Superior temporal gyrus (tissue), 1 donor: ENCODE measurements at regions not wholly inside any gene's neighbourhood (a gene's known extent, or its start where the extent isn't known, plus 50 kb on each side); places are given as distances from the start of the nearest gene placed in this dataset.
"Not testable (repeated sequence)": the region's sequence is repeated elsewhere in the genome, so short reads cannot be mapped to it uniquely, and the experiment has no call there.

ENCODE experiments used
- DNase-seq: peaks from one replicate; pipeline ENCODE4 v3.0.0-alpha.2; 2016; ENCODE audit errors: extremely low spot score

GRCh38 chr6:112401083-112401482, 54.0 kb downstream of the RFPL4B start:
- DNase-seq, result no peak

GRCh38 chr6:112407101-112407590, 60.0 kb downstream of the RFPL4B start:
- DNase-seq, result no peak

- DNase-seq, result no peak
These were observed 61.4 kb downstream of the RFPL4B start for GRCh38 chr6:112408522-112408921.

GRCh38 chr6:112409311-112409710, 62.2 kb downstream of the RFPL4B start:
- DNase-seq, result no peak

GRCh38 chr6:112413780-112414179, 66.7 kb downstream of the RFPL4B start:
- no peak for DNase-seq

- no peak for DNase-seq
These were observed 68.2 kb downstream of the RFPL4B start for GRCh38 chr6:112415366-112415765.

GRCh38 chr6:112416866-112417265, 69.7 kb downstream of the RFPL4B start:
- no peak for DNase-seq

GRCh38 chr6:112427011-112427410, 79.9 kb downstream of the RFPL4B start:
- DNase-seq, result not testable (repeated sequence)

- no peak for DNase-seq
These were observed 80.4 kb downstream of the RFPL4B start for GRCh38 chr6:112427499-112427898.

GRCh38 chr6:112428477-112428876, 81.3 kb downstream of the RFPL4B start:
- no peak for DNase-seq

- no peak for DNase-seq
These were observed 82.1 kb downstream of the RFPL4B start for GRCh38 chr6:112429226-112429625.

GRCh38 chr6:112431803-112432202, 84.7 kb downstream of the RFPL4B start:
- DNase-seq, result no peak

GRCh38 chr6:112432853-112433252, 85.7 kb downstream of the RFPL4B start:
- DNase-seq, result no peak

- DNase-seq, result no peak
These were observed 86.3 kb downstream of the RFPL4B start for GRCh38 chr6:112433457-112433856.

- DNase-seq, result no peak
These were observed 87.8 kb downstream of the RFPL4B start for GRCh38 chr6:112434896-112435435.

- DNase-seq, result no peak
These were observed 89.9 kb downstream of the RFPL4B start for GRCh38 chr6:112437058-112437457.

GRCh38 chr6:112439010-112439409, 91.9 kb downstream of the RFPL4B start:
- no peak for DNase-seq

GRCh38 chr6:112439432-112439831, 92.3 kb downstream of the RFPL4B start:
- DNase-seq, result no peak

GRCh38 chr6:112441607-112442006, 94.5 kb downstream of the RFPL4B start:
- DNase-seq, result no peak

- no peak for DNase-seq
These were observed 96.3 kb downstream of the RFPL4B start for GRCh38 chr6:112443179-112444065.

GRCh38 chr6:112448786-112449185, 101.7 kb downstream of the RFPL4B start:
- DNase-seq, result not testable (repeated sequence)

- DNase-seq, result no peak
These were observed 103.5 kb downstream of the RFPL4B start for GRCh38 chr6:112450663-112451062.

- no peak for DNase-seq
These were observed 110.8 kb downstream of the RFPL4B start for GRCh38 chr6:112457886-112458285.
